ENCODE measurements at regions not wholly inside any gene's neighbourhood (a gene's known extent, or its start where the extent isn't known, plus 50 kb on each side); places are given as distances from the start of the nearest gene placed in this dataset.

GRCh38 chr16:74064120-74064735, 232.4 kb upstream of the PSMD7 start:
- TF ChIP-seq, protein P1, sequence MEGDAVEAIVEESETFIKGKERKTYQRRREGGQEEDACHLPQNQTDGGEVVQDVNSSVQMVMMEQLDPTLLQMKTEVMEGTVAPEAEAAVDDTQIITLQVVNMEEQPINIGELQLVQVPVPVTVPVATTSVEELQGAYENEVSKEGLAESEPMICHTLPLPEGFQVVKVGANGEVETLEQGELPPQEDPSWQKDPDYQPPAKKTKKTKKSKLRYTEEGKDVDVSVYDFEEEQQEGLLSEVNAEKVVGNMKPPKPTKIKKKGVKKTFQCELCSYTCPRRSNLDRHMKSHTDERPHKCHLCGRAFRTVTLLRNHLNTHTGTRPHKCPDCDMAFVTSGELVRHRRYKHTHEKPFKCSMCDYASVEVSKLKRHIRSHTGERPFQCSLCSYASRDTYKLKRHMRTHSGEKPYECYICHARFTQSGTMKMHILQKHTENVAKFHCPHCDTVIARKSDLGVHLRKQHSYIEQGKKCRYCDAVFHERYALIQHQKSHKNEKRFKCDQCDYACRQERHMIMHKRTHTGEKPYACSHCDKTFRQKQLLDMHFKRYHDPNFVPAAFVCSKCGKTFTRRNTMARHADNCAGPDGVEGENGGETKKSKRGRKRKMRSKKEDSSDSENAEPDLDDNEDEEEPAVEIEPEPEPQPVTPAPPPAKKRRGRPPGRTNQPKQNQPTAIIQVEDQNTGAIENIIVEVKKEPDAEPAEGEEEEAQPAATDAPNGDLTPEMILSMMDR (IDR thresholded peaks at IDR 0.05; ENCODE audit: extremely low read depth, insufficient read depth, missing control alignments) = peak; percentile 25
- DNase-seq (ENCODE audit: low spot score) = no peak
- in situ Hi-C loops (cut with MboI; ENCODE audit: low pct_unique_long_range_greater_than_20kb, low sequenced_read_pairs, unreplicated experiment) = no loop called here

DNA sequence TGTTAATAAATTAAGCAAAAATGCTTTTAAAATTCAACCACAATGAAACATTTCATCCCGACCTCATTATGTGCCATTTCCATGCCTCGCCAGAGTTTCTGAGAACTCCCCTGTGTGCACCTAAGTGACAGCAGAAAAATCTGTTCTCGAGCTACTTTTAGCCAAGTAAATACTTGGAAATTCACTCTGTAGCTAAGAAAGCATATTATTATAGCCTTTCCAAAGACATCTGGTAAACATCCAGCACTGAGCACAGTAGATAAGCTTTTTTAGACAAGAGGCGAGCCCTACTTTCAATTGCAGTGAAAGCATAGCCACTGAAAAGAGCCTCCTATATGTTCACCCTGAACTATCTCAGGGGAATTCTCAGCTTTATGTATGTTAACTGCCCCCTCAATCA, 242.8 kb upstream of the PSMD7 start:
- DNase-seq (ENCODE audit: low spot score) = no peak
- TF ChIP-seq, protein P1 (IDR thresholded peaks at IDR 0.05; ENCODE audit: extremely low read depth, insufficient read depth, missing control alignments) = no peak
- in situ Hi-C loops (cut with MboI; ENCODE audit: low pct_unique_long_range_greater_than_20kb, low sequenced_read_pairs, unreplicated experiment) = no loop called here

- no peak for DNase-seq (ENCODE audit: low spot score)
- in situ Hi-C loops (cut with MboI; ENCODE audit: low pct_unique_long_range_greater_than_20kb, low sequenced_read_pairs, unreplicated experiment) = no loop called here
- TF ChIP-seq, protein P1 (IDR thresholded peaks at IDR 0.05; ENCODE audit: extremely low read depth, insufficient read depth, missing control alignments) = no peak
Observed at GRCh38 chr16:74053312-74053711, 243.3 kb upstream of the PSMD7 start.

DNA sequence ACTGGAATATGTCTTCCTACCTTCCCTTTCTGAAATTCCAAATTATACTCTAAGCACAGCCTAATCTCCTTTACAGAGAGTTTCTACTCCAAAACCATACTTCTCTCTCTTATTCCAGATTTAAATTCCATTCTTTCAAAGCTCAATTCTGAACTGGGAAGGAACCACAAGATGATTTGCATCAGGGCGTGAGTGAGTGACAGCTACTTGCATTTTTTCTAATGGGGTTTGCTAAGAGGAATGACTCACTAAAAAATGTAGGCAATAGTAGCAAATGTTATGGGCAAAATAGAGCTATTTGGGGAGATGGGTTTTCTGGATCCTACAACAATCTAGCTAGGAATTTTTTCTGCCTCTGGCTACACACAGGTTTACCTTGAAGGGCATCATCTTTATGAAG, 244.6 kb upstream of the PSMD7 start:
- TF ChIP-seq, protein P1 (IDR thresholded peaks at IDR 0.05; ENCODE audit: extremely low read depth, insufficient read depth, missing control alignments) = no peak
- no peak for DNase-seq (ENCODE audit: low spot score)
- in situ Hi-C loops (cut with MboI; ENCODE audit: low pct_unique_long_range_greater_than_20kb, low sequenced_read_pairs, unreplicated experiment) = no loop called here

GRCh38 chr16:74049027-74049426, 247.6 kb upstream of the PSMD7 start:
- in situ Hi-C loops (cut with MboI; ENCODE audit: low pct_unique_long_range_greater_than_20kb, low sequenced_read_pairs, unreplicated experiment) = no loop called here
- TF ChIP-seq, protein P1 (IDR thresholded peaks at IDR 0.05; ENCODE audit: extremely low read depth, insufficient read depth, missing control alignments) = no peak
- no peak for DNase-seq (ENCODE audit: low spot score)

- TF ChIP-seq, protein P1 (IDR thresholded peaks at IDR 0.05; ENCODE audit: extremely low read depth, insufficient read depth, missing control alignments) = no peak
- no peak for DNase-seq (ENCODE audit: low spot score)
- in situ Hi-C loops (cut with MboI; ENCODE audit: low pct_unique_long_range_greater_than_20kb, low sequenced_read_pairs, unreplicated experiment) = no loop called here
Observed at GRCh38 chr16:74046524-74046923, 250.1 kb upstream of the PSMD7 start.

All from GM13977 (cell line).